CD4-positive, alpha-beta T cell treated with Interleukin-4 for 4 hours (primary cell): ENCODE measurements at regions not wholly inside any gene's neighbourhood (a gene's known extent, or its start where the extent isn't known, plus 50 kb on each side); places are given as distances from the start of the nearest gene placed in this dataset.
"Not testable (repeated sequence)": the region's sequence is repeated elsewhere in the genome, so short reads cannot be mapped to it uniquely, and the experiment has no call there.

Experiments
- DNase-seq: peaks from one replicate; pipeline ENCODE4 v3.0.0-alpha.2; 2020

- no peak for DNase-seq
Measured at GRCh38 chr1:3992746-3993145, 92.7 kb upstream of the C1orf174 start.

DNA sequence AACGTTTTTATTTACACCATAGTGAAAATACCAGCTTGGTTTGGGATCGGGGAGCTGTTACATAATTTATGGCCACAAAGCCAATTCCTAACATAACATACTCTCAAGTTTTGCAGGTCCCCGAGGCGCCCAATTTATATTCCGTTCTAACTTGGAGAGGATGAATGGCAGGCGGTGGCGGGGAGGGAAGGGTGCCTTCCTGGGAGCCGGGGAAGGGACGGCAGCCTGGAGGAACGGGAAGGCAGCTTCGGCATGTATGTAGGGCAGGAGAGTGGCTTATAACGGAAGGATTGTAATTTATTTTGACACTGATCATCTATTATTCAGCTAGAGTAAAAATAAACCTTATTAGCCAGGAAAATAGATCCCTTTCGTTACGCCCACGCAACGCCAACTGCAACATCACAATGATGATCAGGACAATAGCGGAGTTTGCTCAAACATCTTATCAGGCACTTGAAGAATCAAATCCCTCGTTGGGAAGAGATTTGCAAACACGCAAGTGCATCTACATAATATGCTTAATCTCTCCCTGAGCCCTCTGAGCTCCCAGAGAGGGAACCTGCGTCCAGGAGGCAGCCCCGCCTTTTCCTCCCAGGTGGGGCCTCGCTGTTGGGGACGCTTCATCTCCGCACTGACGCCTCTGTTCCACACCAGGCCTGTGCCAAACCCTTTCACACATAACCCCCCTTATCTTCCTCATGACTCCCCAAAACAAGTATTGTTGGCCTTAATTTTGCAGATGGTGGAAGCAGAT lies 93.7 kb upstream of the C1orf174 start:
- no peak for DNase-seq

- DNase-seq, result no peak
Measured at GRCh38 chr1:3995141-3995780, 95.2 kb upstream of the C1orf174 start.

DNA sequence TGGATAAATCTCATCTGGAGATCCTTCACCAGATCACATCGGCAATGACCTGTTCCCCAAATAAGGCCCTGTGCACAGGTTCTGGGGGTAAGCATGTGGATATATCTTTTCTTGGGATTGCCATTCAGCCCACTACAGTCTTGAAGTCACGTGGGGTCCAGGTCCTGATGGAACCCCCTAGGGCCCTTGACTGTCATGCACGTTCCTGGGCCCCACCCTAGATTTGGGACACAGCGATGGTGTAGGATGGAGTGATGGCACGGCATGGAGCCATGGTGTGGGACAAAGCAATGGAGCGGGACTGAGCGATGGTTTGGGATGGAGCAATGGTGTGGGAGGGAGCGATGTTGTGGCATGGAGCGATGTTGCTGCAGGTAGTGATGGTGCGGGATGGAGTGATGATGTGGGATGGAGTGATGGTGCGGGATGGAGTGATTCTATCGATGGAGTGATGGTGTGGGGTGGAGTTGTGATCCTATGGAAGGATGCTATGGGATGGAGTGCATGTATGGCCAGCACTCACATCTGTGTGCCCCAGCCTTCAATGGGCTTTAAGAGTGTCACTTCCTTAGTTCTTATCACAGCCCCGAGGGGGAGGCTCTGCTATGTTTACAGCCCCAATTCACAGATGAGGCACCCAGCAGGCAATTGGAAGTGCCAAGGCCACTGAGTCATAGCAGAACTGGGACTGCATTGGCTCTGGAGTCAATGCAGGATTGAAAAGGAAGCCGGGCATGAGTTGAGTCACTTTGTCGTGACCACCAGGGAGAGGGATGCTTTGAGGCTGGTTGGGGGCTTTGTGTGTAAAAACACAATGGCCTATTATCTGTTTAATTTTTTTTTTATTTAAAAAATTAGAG lies 97.0 kb upstream of the C1orf174 start:
- no peak for DNase-seq

GRCh38 chr1:3998086-3998485 lies 98.0 kb upstream of the C1orf174 start:
- no peak for DNase-seq

DNA sequence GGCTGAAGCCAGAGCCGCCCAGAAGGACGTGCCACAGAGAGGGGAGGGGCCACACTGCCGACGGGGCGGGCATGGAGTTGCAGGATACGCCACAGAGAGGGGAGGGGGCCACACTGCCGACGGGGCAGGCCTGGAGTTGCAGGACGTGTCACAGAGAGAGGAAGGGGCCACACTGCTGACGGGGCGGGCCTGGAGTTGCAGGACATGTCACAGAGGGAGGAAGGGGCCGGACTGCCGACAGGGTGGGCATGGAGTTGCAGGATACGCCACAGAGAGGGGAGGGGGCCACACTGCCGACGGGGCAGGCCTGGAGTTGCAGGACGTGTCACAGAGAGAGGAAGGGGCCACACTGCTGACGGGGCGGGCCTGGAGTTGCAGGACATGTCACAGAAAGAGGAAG lies 99.4 kb upstream of the C1orf174 start:
- DNase-seq, result not testable (repeated sequence)

DNA sequence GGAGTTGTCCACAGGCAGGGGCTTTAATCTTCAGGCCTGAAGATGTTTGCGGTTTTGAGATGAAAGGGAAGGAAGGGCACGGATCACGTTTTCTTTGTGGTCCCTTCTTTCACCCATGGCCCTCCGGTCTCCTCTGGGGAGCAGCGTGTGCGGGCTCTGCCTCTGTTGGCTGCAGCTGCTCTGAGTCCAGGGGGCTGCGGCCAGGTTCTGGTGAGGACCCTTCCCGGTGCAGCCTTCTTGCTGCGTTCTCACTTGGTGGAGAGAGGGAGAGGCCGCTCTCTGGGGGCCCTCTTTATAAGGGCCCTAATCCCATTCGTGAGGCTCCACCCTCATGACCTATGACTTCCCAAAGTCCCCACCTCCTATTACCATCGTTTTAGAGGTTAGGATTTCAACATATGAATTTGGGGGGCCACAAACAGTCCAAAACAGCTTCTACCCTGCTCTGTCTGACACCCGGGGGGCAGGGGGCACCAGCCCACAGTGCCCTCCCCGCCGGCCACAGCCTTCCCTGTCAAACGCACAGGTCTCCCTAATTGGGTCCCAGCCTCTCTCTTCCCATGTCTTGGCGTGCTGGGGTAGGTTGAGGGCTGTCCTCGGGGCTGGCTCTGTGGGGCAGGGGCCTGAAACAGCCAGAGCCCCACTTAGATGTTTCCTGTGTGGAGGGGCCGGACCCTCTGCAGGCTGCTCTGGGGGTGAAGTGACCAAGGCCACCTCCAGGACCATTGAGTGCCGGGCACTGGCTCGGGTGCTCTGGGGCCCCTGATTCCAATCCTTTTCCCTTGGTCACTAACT lies 100.1 kb upstream of the C1orf174 start:
- DNase-seq, result no peak

- DNase-seq, result no peak
Measured at GRCh38 chr1:4000811-4001251, 100.8 kb upstream of the C1orf174 start.

GRCh38 chr1:4001461-4001860 lies 101.4 kb upstream of the C1orf174 start:
- DNase-seq, result no peak

DNA sequence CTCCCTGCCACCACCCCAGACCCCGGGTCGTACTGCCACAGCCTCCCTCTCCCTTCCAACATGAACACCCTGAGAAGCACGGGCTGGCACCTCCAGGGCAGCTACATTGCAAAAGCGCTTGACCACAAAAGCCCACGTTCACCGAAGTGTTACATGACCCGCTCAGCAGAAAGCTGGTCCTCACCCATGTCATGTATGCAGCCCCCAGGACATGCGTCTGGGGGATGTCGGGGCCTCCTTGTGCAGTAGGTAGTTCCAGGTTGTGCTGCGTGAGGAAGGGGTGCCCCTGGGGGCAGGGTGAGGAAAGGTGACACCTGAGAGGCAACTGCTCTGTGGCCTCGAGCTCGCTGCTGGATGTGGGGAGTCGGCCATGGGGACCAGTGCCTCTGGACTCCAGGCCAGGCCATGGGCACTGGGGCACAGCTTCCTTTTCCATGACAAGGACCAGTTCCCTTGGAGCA lies 102.0 kb upstream of the C1orf174 start:
- DNase-seq, result no peak

GRCh38 chr1:4002741-4003140 lies 102.7 kb upstream of the C1orf174 start:
- DNase-seq, result no peak

DNA sequence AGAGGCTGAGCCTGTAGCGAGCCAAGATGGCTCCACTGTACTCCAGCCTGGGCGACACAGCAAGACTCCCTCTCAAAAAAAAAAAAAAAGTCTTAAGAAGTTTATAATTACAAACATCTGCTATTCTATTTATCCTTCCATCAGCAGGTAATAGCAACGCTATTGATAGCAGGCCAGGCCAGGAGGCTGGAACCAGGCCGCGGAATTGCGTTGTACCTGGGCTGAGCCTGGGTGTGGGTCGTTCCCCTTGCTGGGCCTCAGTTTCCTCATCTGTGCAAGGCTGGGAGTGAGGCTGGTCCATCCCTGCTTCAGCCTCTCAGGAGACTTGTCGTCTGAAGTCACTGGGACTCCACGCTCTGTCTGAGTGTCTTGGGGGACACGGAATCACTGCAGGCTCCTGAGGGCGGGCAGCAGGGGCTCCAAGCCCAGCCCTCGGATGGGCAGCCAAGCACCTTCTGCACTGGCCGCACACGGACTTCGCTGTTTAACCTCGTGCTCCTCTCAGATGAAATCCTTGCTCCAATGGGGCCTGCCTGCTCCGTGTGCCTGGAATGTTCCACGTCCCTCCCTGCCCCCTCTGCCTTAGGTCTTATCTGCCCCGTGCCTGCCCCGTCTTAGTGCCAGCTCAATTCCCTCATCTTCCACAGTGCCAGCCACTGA lies 103.9 kb upstream of the C1orf174 start:
- no peak for DNase-seq

DNA sequence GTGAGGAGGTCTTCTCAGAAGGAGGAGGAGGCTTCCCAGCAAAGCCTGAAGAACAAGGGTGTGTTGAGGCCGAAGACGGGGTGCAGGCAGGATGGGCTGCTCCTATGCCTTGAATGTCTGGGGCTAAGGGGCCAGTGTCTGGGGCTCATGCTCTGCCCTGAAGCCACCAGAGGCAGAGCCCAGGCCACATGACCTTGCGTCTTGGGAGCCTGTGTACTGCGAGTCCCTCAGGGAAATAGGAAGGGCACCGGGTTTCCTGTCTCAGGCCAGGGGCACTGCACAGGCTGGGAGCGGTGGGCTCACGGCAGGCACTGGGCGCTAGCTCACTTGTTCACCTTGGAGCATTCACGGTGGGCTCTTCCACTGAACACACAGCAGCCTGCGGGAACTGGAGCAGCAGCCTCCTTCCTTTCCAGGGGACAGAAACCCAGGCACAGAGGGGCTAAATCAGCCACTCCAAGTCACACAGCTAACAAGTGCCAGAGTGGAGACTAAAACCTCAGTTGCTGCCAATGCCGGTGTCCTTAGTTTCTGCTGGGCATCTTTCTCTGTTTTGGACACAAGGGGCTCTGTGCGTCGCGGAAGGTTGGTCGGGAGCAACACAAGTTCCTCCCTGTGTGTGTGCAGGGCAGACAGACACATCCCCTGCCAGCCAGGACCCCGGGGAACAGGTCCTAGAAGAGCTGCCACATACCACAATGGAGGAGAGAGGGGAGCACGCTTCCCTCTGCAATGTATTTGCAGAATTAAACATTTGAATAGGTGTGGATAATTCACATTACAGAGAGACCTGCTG lies 104.8 kb upstream of the C1orf174 start:
- DNase-seq, result no peak

DNA sequence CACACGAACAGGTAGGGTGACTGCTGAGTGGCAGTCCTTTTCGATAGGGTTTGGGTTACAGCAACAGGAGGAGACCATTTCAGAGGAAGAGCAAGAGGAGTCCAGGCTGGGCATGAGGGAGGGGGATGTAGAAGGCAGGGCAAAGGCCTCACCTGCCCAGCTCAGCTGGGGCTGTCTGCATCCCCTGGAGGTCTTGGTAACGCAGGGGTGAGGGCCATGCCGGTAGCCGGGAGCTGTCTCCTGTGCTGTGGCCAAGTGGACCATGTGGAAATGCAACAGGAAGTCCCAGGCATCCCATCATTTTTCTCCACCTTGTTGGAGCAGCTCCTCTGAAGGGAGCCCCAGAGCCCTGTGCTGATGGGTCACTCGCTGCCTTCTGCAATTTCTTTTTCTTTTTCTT lies 105.4 kb upstream of the C1orf174 start:
- DNase-seq, result no peak

DNA sequence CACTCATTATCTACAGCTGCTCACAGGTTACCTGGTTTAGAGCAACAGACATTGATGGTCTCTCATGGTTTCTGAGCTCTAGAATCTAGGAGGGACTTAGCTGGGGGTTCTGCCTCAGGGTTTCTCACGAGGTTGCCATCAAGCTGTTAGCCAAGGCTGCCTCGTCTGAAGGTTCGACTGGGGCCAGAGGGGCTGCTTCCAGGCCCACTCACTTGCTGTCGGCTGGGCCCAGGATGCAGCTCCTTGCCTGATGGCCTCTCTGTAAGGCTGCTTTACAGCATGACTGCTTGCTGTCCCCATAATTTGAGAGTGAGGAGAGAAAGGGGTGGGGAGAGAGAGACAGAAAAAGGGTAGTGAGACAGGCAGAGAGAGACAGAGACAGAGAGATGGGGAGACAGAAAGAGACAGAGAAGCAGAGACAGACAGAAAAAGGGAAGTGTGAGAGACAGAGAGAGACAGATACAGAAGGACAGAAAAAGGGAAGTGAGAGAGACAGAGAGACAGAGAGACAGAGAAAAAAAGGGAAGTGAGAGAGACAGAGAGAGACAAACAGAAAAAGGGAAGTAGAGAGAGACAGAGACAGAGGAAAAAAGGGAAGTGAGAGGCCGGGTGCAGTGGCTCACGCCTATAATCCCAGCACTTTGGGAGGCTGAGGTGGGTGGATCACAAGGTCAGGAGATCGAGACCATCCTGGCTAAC lies 106.8 kb upstream of the C1orf174 start:
- no peak for DNase-seq

- no peak for DNase-seq
Measured at GRCh38 chr1:4010284-4010683, 110.2 kb upstream of the C1orf174 start.

DNA sequence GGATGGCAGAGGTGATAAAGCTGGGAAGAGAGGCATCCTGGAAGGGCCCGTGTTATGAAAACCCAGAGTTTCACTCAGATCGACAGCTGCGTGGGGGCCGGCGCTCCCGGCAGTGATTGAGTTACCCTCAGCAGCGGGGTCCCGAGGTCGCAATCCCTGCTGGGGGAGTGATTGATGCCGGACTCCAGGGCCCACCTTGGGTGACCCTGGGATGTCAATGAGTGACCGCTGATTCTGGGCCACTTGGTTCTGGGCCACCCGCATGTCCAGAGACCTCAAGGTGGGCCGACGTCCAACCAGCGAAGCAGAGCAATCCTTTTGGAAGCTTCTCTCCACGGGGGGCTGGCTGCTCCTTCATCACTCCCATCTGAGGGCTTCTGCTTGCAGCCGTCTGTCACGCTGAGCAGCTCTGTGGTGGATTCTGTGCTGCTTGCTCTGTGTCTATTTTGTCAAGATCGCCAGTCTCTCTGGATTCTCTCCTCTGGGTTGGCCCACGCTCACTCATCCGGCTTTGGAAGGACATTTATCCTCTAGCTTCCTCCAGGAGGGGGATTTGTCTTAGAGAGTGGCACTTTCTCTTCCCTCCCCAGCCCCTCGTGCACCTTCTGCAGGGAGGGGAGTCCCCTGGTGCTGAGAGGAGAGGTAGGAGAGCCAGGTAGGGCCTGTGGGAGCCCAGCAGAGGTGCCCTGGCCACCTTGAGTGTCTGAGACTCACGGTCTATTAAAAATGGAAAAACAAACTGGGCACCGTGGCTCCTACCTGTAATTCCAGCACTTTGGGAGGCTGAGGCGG lies 110.9 kb upstream of the C1orf174 start:
- DNase-seq, result no peak

GRCh38 chr1:4016351-4017130 lies 116.5 kb upstream of the C1orf174 start:
- no peak for DNase-seq
